Spleen (tissue), 11 donors: ENCODE measurements at regions not wholly inside any gene's neighbourhood (a gene's known extent, or its start where the extent isn't known, plus 50 kb on each side); places are given as distances from the start of the nearest gene placed in this dataset.

Source experiments
- DNase-seq: peaks from one replicate; pipeline ENCODE4 v3.0.0-alpha.2; 2020
- H3K27ac ChIP-seq, 8 donors: fragments of 200-600 bp; sonication (generic) in 7 of 8; 1 replicate in 4 of 8; 2 replicates in 4 of 8; pipeline versions ENCODE4 v1.5.0 to v1.8.0; 2016 to 2021; ENCODE audit warnings: inconsistent platforms in 4 of 8, mild to moderate bottlenecking in 4 of 8, moderate library complexity in 1 of 8
- H3K27me3 ChIP-seq, 7 donors: fragments of 200-600 bp; sonication (generic) in 6 of 7; replicated peaks in 1 of 7; 1 replicate in 4 of 7; 2 replicates in 3 of 7; pipeline versions ENCODE4 v1.5.0 to v1.8.0; 2016 to 2021; ENCODE audit warnings: inconsistent platforms in 3 of 7, mild to moderate bottlenecking in 1 of 7
- H3K36me3 ChIP-seq, 6 donors: fragments of 200-600 bp; sonication (generic) in 5 of 6; 1 replicate in 4 of 6; 2 replicates in 2 of 6; pipeline versions ENCODE4 v1.5.0 to v1.8.0; 2016 to 2021; ENCODE audit warnings: inconsistent platforms in 2 of 6
- H3K4me1 ChIP-seq, 6 donors: fragments of 200-600 bp; sonication (generic) in 5 of 6; 1 replicate in 3 of 6; 2 replicates in 3 of 6; pipeline versions ENCODE4 v1.5.0 to v1.8.0; 2016 to 2021; ENCODE audit warnings: inconsistent platforms in 3 of 6
- H3K4me3 ChIP-seq, 8 donors: fragments of 200-600 bp; sonication (generic) in 7 of 8; 1 replicate in 4 of 8; 2 replicates in 4 of 8; pipeline versions ENCODE4 v1.5.0 to v1.8.0; 2016 to 2021; ENCODE audit warnings: inconsistent platforms in 4 of 8, mild to moderate bottlenecking in 4 of 8, moderate library complexity in 2 of 8
- H3K9me3 ChIP-seq, 8 donors: fragments of 200-600 bp; sonication (generic) in 7 of 8; 1 replicate in 4 of 8; 2 replicates in 4 of 8; pipeline versions ENCODE4 v1.5.0 to v1.8.0; 2016 to 2021; ENCODE audit warnings: inconsistent platforms in 4 of 8
- POLR2A ChIP-seq, 3 donors: fragments of 450-650 bp; IDR thresholded peaks; one replicate each; pipeline ENCODE4 v1.5.1; 2017; ENCODE audit warnings: antibody characterized with exemption in 3 of 3, mild to moderate bottlenecking in 1 of 3
- POLR2AphosphoS5 ChIP-seq, 3 donors: sonication (generic); formaldehyde crosslinking; IDR thresholded peaks; one replicate each; pipeline ENCODE4 v1.5.1; 2017; ENCODE audit warnings: antibody characterized with exemption in 3 of 3
- WGBS, 5 donors: extraction: QIAGEN DNeasy Blood & Tissue Kit in 3 of 5; methylation state at CpG; one replicate each; pipeline versions ENCODE4 v1.1.5 to v1.1.7; 2013 to 2018; 5-methylcytosine and 5-hydroxymethylcytosine counted together
- intact Hi-C: fragments of 100-400 bp; cut with DNase I; formaldehyde crosslinking; loops from one replicate; pipeline ENCODE4 v1.15.0; 2023; ENCODE audit warnings: low total_unique reads
- TF ChIP-seq, protein P1 (sequence below), 11 experiments: fragments of 200-600 bp in 7 of 11; fragments of 450-650 bp in 4 of 11; sonication (generic) in 4 of 11; IDR thresholded peaks in 8 of 11; conservative IDR thresholded peaks in 3 of 11; 1 replicate in 7 of 11; 2 replicates in 4 of 11; pipeline versions ENCODE4 v1.4.0 to v1.8.0; 2016 to 2021; ENCODE audit warnings: antibody characterized with exemption in 11 of 11, inconsistent platforms in 4 of 11, mild to moderate bottlenecking in 1 of 11
- donor health status: healthy with polysubstance abuse.
- donor health status: DM: no; HTN: no; CAD: no; lungs with moderate emphysema.
- donor health status: DM: no; HTN: no; CAD: no.
- donor health status: Bipolar disorder and iron deficiency.
- donor health status: healthy.
- donor health status: DM: no; HTN: no; CAD: no.
- donor health status: DM: yes; HTN: yes; CAD: no.

DNA sequence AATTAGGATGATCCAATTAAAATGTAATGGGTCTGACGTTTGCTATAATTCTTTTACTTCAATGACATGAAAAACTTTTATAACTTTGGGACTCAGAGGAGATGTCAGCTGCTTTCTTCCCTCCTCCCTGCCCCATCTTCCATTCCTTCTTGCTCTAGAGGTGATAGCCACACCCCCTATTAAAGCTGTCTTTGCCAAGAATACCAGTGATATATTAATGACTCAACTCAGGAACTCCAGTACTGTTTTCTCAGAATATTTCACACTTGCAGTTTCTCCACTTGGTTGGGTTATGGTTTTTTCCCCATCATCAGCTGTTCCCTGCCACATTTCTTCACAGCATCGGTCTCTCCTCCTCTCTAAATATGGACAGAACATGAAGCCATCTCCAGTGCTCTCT lies 184.0 kb downstream of the KCNE4 start:
- H3K27ac ChIP-seq: no peak overlapping the region
- H3K9me3 ChIP-seq: no peaks in the 10 kb centered on the region
- TF ChIP-seq POLR2AphosphoS5 (IDR thresholded peaks at IDR 0.05) (no peak), POLR2A (IDR thresholded peaks at IDR 0.05) (no peak)
- TF ChIP-seq, protein P1, sequence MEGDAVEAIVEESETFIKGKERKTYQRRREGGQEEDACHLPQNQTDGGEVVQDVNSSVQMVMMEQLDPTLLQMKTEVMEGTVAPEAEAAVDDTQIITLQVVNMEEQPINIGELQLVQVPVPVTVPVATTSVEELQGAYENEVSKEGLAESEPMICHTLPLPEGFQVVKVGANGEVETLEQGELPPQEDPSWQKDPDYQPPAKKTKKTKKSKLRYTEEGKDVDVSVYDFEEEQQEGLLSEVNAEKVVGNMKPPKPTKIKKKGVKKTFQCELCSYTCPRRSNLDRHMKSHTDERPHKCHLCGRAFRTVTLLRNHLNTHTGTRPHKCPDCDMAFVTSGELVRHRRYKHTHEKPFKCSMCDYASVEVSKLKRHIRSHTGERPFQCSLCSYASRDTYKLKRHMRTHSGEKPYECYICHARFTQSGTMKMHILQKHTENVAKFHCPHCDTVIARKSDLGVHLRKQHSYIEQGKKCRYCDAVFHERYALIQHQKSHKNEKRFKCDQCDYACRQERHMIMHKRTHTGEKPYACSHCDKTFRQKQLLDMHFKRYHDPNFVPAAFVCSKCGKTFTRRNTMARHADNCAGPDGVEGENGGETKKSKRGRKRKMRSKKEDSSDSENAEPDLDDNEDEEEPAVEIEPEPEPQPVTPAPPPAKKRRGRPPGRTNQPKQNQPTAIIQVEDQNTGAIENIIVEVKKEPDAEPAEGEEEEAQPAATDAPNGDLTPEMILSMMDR (IDR thresholded peaks at IDR 0.05 in 8 of 11, conservative IDR thresholded peaks at IDR 0.05 in 3 of 11): no peak
- H3K4me1 ChIP-seq: no peaks in the 10 kb centered on the region
- H3K27me3 ChIP-seq: no peaks in the 10 kb centered on the region
- no peaks in the 10 kb centered on the region for H3K36me3 ChIP-seq
- no peak overlapping the region for H3K4me3 ChIP-seq
- no peak for DNase-seq
- intact Hi-C loops: no loop called here
- WGBS, 5 donors: 73 to 83% (median 74%) methylated on average over 2 of the region's 2 CpGs

DNA sequence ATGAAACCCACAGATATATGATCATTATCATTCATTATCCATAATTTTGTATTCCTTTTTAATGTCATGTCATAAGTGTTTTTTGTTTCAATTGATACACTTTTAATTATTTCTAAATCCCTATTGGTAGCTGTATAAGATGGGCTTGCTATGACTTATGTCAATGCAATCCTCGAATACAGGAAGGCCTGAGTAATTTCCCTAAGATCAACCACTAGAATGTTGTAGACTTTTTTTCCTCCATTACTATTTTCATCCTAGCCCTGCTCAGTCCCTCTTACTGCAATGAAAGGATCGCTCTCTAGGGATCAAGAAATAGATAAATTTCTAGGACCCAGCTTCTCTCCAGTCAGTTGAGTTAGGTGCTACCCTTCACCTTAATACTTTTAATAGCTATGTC lies 186.3 kb downstream of the KCNE4 start:
- H3K4me3 ChIP-seq: no peak overlapping the region
- intact Hi-C loops: no loop called here
- H3K4me1 ChIP-seq: no peaks in the 10 kb centered on the region
- TF ChIP-seq POLR2A (IDR thresholded peaks at IDR 0.05) (no peak), POLR2AphosphoS5 (IDR thresholded peaks at IDR 0.05) (no peak)
- TF ChIP-seq, protein P1 (IDR thresholded peaks at IDR 0.05 in 8 of 11, conservative IDR thresholded peaks at IDR 0.05 in 3 of 11): no peak
- H3K9me3 ChIP-seq: peaks cover 0 to 12% (median 0%) of the 10 kb centered on the region in 8 donors
- no peak overlapping the region for H3K27ac ChIP-seq
- 79 to 90% (median 83%) methylated on average over 2 of the region's 2 CpGs for WGBS, 5 donors
- H3K27me3 ChIP-seq: no peaks in the 10 kb centered on the region
- DNase-seq: no peak
- no peaks in the 10 kb centered on the region for H3K36me3 ChIP-seq

DNA sequence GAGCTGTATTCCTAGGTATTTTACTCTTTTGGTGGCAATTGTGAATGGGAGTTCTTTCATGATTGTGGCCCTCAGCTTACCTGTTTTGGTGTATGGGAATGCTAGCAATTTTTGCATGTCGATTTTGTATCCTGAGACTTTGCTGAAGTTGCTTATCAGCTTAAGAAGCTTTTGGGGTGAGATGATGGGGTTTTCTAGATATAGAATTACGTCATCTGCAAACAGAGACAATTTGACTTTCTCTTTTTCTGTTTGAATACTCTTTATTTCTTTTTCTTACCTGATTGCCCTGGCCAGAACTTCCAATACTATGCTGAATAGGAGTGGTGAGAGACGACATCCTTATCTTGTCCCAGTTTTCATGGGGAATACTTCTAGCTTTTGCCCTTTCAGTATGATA lies 191.2 kb downstream of the KCNE4 start:
- Histone ChIP-seq H3K27ac (no peak overlapping the region), H3K36me3 (no peaks in the 10 kb centered on the region), H3K9me3 (peaks cover 0 to 25% (median 6%) of the 10 kb centered on the region in 8 donors), H3K4me1 (no peaks in the 10 kb centered on the region), H3K27me3 (no peaks in the 10 kb centered on the region), H3K4me3 (no peak overlapping the region)
- intact Hi-C loops: no loop called here
- TF ChIP-seq POLR2AphosphoS5 (IDR thresholded peaks at IDR 0.05): no peak
- DNase-seq: no peak
- 51 to 78% (median 76%) methylated on average over 3 of the region's 3 CpGs for WGBS, 5 donors

DNA sequence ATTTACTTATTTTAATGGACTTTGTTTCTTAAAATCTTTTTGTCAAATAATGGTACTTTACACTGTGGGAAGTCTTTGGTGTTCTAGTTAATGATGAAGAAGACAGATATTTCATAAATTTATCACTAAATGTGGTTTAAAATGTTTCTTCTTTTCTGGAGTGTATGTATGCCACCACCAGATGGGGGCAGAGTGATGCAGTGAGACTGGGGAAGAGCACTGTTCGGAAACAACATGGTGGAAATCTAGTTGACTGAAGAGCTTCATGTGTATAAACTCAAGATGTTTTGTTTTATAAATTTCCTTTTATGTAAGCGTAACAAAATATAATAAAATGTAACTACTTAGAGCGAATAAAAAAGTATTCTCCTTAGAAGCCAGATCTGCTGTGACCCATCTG lies 195.1 kb downstream of the KCNE4 start:
- DNase-seq: no peak
- Histone ChIP-seq H3K4me3 (no peak overlapping the region), H3K4me1 (no peaks in the 10 kb centered on the region), H3K27me3 (no peaks in the 10 kb centered on the region), H3K36me3 (no peaks in the 10 kb centered on the region), H3K27ac (no peak overlapping the region), H3K9me3 (peaks cover 0 to 25% (median 4%) of the 10 kb centered on the region in 8 donors)
- 86 to 96% (median 91%) methylated on average over 3 of the region's 3 CpGs for WGBS, 5 donors
- TF ChIP-seq, protein P1 (IDR thresholded peaks at IDR 0.05 in 8 of 11, conservative IDR thresholded peaks at IDR 0.05 in 3 of 11): no peak
- no peak for TF ChIP-seq POLR2AphosphoS5 (IDR thresholded peaks at IDR 0.05)
- no peak for TF ChIP-seq POLR2A (IDR thresholded peaks at IDR 0.05)
- intact Hi-C loops: no loop called here

DNA sequence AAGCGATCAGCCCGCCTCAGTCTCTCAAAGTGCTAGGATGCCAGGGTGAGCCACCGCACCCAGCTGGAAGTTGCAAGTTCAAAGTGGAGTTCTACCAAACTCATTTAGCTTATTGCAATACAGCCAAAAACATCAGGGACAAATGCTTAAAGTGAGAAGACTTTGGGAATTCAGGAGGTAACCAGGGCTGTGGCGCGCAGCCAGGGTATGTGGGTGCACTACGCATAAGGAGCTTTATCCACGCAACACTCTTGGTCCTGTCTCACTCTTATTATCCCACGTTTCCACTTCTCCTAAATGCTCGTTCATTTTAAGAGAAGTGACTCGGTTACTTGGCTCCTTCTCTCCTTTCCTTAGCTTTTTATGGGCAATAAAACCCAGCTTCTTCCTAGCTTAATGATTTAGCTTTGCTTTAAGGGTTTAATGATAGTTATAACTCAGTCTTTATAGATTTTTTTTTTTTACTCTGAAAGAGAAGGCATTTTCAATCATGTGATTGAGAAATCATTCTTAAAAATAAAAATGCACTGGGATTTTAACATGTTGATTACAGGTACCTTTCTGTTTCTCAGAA lies 199.8 kb downstream of the KCNE4 start:
- H3K4me1 ChIP-seq: no peaks in the 10 kb centered on the region
- 81 to 87% (median 84%) methylated on average over 10 of the region's 10 CpGs for WGBS, 5 donors
- H3K4me3 ChIP-seq: no peak overlapping the region
- H3K27ac ChIP-seq: no peak overlapping the region
- H3K9me3 ChIP-seq: peaks cover 0 to 15% (median 13%) of the 10 kb centered on the region in 8 donors
- TF ChIP-seq POLR2A (IDR thresholded peaks at IDR 0.05) (no peak), POLR2AphosphoS5 (IDR thresholded peaks at IDR 0.05) (no peak)
- TF ChIP-seq, protein P1 (IDR thresholded peaks at IDR 0.05 in 8 of 11, conservative IDR thresholded peaks at IDR 0.05 in 3 of 11): no peak
- intact Hi-C loops: no loop called here
- no peak for DNase-seq
- no peaks in the 10 kb centered on the region for H3K27me3 ChIP-seq
- no peaks in the 10 kb centered on the region for H3K36me3 ChIP-seq
